Astrocyte of the cerebellum (primary cell): ENCODE measurements at regions not wholly inside any gene's neighbourhood (a gene's known extent, or its start where the extent isn't known, plus 50 kb on each side); places are given as distances from the start of the nearest gene placed in this dataset.
"Not testable (repeated sequence)": the region's sequence is repeated elsewhere in the genome, so short reads cannot be mapped to it uniquely, and the experiment has no call there.

Source experiments
- DNase-seq: peaks from one replicate; pipeline ENCODE4 v3.0.0-alpha.2; 2011; ENCODE audit warnings: low read depth
- H3K4me3 ChIP-seq: 2 replicates; pipeline ENCODE4 v1.5.1; 2011; ENCODE audit warnings: mild to moderate bottlenecking, low read depth, low read length, moderate library complexity
- CTCF ChIP-seq: IDR thresholded peaks from 2 replicates; pipeline ENCODE4 v1.5.1; 2012; ENCODE audit warnings: low read length, low read depth, moderate library complexity, mild to moderate bottlenecking; ENCODE audit errors: missing control alignments
- in situ Hi-C: cut with HindIII; loops from 2 replicates; pipeline ENCODE4 v1.10.0; 2017; ENCODE audit warnings: low sequenced_read_pairs

- no peak for DNase-seq
- TF ChIP-seq CTCF: no peak
- in situ Hi-C loops: no loop called here
- no peak overlapping the region for H3K4me3 ChIP-seq
Observed at GRCh38 chr6:164947164-164947563, 362.2 kb downstream of the C6orf118 start.

- in situ Hi-C loops: no loop called here
- no peak for DNase-seq
- H3K4me3 ChIP-seq: no peak overlapping the region
- no peak for TF ChIP-seq CTCF
Observed at GRCh38 chr6:164942271-164942670, 367.1 kb downstream of the C6orf118 start.

GRCh38 chr6:164933238-164933794 lies 376.1 kb downstream of the C6orf118 start:
- H3K4me3 ChIP-seq, in situ Hi-C loops: not testable (repeated sequence)

GRCh38 chr6:164929408-164929977 lies 379.9 kb downstream of the C6orf118 start:
- TF ChIP-seq CTCF: no peak
- in situ Hi-C loops: no loop called here
- DNase-seq: no peak
- no peak overlapping the region for H3K4me3 ChIP-seq

More at GRCh38 chr6:164933238-164933794, 376.1 kb downstream of the C6orf118 start:
- DNase-seq: not testable (repeated sequence)

GRCh38 chr6:164928728-164929407 lies 380.5 kb downstream of the C6orf118 start:
- no peak for DNase-seq
- no peak for TF ChIP-seq CTCF
- in situ Hi-C loops: no loop called here
- H3K4me3 ChIP-seq: no peak overlapping the region

GRCh38 chr6:164928057-164928727 lies 381.2 kb downstream of the C6orf118 start:
- no peak for DNase-seq
- TF ChIP-seq CTCF: no peak
- peak overlapping the region; percentile 11 for H3K4me3 ChIP-seq
- in situ Hi-C loops: no loop called here
